HT1080 (cell line): ENCODE measurements at regions not wholly inside any gene's neighbourhood (a gene's known extent, or its start where the extent isn't known, plus 50 kb on each side); places are given as distances from the start of the nearest gene placed in this dataset.

Source experiments
- DNase-seq: peaks from one replicate; pipeline ENCODE4 v3.0.0-alpha.2; 2015; ENCODE audit warnings: low read depth

DNA sequence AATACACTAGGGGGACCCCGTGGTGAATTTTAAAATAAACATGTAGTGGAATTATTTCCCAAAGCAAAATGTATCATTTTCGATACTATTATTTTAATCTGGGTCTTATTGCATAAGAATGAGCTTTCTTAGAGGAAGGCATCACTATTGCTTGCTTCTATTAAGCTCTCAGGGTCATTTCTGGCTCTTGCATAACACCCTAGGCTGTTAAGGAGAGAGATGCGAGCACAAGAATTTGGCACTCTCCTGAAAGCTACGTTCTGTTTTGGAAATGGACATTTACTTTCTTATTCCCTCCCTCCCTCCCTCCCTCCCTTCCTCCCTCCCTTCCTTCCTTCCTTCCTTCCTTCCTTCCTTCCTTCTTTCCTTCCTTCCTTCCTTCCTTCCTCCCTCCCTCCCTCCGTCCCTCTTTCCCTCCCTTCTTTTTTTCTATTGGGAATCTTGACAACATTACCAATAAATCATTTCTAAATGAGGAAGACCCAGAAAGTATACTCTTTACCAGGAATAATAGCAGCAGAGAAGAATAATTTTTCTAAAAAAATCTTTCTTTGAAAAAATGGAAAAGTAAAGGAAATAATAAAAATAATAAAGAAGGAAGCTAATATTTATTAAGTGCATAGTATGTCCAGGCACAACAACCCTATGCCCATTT, 83.6 kb upstream of the BDNF start:
- DNase-seq: no peak

DNA sequence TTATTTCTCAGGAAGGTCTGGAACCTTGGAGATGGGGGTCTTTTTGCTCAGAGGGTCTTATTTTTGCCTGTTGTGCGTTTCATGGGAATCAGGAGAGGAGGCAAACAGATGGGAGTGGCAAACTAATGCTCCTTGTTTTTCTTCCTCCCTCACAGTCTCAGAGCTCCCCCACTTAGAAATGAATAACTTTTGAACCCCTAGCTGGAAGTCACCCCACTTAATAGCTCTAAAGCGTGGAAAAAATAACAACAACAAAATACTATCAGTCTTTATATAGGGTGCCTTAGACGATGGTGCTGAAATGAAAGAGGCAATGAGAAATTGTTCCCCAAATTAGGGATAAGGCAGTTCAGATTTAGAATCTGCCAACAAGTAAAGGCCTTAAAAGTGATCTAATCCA, 76.8 kb upstream of the BDNF start:
- no peak for DNase-seq

DNA sequence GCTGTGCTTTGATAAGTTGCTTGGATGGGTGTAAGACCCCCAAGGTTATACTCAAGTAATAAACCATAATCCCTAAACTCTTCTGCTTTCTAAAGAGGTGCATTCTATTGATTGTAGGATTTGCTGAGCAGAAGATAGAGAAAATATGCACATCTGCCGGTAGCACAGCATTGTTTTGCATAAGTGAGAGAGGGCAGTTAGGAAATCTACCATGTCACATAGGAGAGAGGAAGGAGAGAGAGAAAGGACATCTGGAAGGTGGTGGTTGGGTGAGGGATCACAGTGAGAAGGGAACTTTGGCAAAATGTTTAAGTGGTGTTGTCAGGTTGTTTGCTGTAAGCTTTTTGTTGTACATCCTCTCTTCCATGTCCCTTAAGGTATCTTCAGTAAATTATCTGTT, 73.6 kb upstream of the BDNF start:
- DNase-seq: no peak

DNA sequence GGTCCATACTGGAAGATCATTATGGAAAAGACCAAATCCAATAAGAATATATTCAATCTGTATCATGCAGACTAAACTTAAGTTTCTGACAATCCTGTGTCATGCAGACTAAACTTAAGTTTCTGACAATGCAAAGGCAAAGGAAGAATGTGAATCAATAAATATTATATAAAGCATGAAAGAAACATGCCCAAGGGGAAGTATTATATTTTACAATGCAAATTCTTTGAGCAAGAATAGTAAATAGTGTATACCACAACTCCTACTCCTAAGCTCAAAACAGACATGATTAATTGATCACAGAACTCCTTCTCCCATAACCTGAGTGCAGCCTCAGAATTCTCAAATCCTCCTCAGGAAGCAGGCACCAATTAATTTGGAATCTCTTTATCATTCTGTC, 71.3 kb upstream of the BDNF start:
- no peak for DNase-seq

DNA sequence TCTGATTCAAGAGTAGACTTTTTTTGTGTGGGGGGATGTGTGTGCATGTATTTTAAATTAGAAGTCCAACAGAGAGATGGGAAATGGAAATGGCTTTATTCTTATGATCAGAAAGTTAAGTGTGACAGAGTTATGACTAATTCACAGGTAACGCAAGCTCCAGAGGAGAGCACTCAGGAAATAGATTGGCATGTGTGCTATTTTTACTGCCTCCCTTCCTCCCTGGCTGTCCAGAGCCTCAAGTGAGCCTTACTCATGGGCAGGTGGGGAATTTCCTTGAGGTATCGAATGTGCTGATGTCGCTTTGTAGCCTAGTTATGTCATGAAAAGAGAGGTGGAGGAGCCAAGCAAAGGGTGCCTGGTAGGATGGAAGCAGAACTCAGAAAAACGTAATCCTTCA, 70.3 kb upstream of the BDNF start:
- peak; percentile 80 for DNase-seq

DNA sequence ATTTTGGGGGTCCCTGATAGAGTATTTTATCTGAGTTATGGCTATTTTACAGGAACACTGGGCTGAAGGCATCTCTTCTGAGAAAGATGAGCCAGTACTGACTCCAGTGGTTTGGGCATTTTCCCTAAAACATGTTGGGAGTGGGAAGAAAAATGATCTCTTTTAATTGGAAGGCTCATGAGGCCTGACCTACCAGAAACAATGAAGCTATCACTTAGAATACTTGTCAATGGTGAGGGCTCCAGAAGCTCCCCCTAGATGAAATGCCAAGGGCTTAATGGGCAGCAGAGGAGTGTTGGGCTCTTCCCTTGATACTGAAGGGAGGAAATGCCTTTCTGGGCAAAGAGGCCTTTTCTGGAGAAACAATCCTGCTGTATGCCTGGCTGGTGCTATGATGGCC, 63.5 kb upstream of the BDNF start:
- DNase-seq: no peak

DNA sequence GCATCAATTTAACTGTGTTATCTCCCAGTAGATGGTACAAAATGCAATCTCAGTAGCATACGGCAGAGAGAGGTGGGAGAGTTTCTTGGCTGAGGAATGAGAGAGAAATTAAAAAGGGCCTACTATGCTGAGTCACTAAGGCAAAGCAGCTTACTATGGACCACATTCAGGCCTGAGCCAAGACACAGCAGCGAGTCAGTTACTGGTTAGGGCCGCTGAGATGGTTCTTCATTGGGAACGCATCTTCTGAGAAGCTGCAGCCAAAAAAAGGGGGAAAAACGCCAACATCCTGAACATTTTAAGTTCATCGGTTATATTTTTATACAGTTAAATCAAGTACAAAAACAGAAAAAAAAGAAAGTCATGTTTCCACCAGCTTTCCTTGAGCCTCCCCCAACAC, 61.1 kb upstream of the BDNF start:
- DNase-seq: no peak

DNA sequence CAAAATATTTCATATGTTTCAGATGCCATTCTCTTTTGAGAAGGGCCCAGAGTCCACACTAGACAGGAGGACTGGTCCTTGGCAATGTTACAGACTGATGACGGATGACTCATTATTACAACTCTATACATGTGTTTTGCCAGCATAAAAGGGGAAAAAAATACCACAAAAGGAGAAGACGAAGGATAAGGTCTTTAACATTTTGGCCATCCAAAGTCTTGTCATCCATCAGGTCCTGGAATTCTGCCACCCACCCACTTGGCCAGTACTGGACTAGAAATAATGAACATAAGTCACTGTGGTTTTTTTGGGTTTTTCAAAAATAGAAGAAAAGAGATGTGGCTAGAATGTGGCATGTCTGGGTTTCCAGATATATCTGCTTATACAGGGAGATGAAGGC, 57.7 kb upstream of the BDNF start:
- DNase-seq: peak; percentile 88

DNA sequence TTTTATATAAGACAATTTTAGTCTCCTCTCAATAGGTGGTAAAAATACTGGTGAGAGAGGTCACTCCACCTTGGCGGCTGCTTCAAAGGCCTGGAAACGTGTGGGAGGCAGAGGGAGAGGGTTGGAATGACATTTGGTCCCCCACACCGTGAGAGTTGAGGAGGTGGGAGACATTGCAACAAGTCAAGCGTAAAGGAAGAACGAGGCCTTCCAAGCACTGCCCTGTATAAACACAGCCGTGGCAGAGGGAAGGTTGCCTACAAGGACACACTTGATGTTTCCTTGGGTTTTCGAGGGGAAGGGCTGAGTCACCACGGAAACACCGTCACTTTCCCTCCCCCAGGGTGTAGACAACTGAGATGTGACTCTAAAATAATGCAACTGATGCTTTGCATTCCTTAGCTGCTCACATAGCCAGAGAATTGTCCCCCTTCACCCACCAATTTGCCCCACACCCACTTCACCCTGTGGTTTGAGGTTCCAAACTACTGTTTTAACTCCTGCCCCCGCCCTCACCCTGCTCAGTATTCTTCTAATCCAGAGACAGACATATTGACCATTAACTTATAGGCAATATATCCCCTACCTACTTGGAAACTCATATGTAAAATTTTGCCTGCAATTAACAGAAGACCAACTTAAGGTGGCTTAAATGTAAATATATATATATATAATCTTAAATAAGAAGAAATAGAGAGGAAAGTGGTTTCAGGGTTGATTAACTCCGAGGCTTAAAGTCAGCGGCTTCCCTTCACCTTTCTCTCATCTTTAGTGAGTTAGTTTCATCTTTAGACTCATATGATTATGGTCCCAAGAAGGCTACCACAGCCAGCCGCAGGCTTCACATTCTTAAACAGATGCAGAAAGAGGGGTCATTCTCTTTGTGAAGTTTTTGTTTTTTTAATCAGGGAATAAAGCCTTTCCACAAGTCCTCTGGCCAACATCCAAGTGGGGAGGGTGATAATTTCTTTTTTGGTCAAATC, 54.1 kb upstream of the BDNF start:
- DNase-seq: peak; percentile 93
